Liver (tissue), 8 donors: ENCODE measurements at regions not wholly inside any gene's neighbourhood (a gene's known extent, or its start where the extent isn't known, plus 50 kb on each side); places are given as distances from the start of the nearest gene placed in this dataset.

Source experiments
- DNase-seq: peaks from one replicate; pipeline ENCODE4 v3.0.0-alpha.2; 2017; ENCODE audit warnings: low spot score
- H3K27ac ChIP-seq, 2 donors: one replicate each; pipeline ENCODE4 v1.7.0; 2013; ENCODE audit warnings: inconsistent platforms in 2 of 2, low read length in 2 of 2, control low read depth in 1 of 2, low read depth in 1 of 2, mild to moderate bottlenecking in 1 of 2
- H3K27me3 ChIP-seq, 4 donors: one replicate each; pipeline versions ENCODE4 v1.6.1 to v1.7.0; 2013; ENCODE audit warnings: low read length in 3 of 4, inconsistent platforms in 1 of 4, mild to moderate bottlenecking in 1 of 4, moderate library complexity in 1 of 4; ENCODE audit not compliant: control insufficient read depth in 4 of 4, insufficient read depth in 4 of 4
- H3K36me3 ChIP-seq, 4 donors: one replicate each; pipeline versions ENCODE4 v1.6.1 to v1.7.0; 2013; ENCODE audit warnings: low read length in 3 of 4, mild to moderate bottlenecking in 3 of 4, low read depth in 1 of 4, moderate library complexity in 1 of 4; ENCODE audit not compliant: control insufficient read depth in 4 of 4, insufficient read depth in 3 of 4
- H3K4me1 ChIP-seq, 4 donors: one replicate each; pipeline versions ENCODE4 v1.6.1 to v1.7.0; 2013; ENCODE audit warnings: low read length in 3 of 4, mild to moderate bottlenecking in 3 of 4, moderate library complexity in 1 of 4; ENCODE audit not compliant: control insufficient read depth in 4 of 4, insufficient read depth in 4 of 4
- H3K4me3 ChIP-seq, 3 donors: one replicate each; pipeline versions ENCODE4 v1.6.1 to v1.7.0; 2013; ENCODE audit warnings: low read length in 3 of 3, control low read depth in 1 of 3, low read depth in 1 of 3, mild to moderate bottlenecking in 1 of 3
- H3K9ac ChIP-seq, 2 donors: one replicate each; pipeline ENCODE4 v1.7.0; 2013; ENCODE audit warnings: low read length in 2 of 2, mild to moderate bottlenecking in 2 of 2, moderate library complexity in 2 of 2, control low read depth in 1 of 2, low read depth in 1 of 2
- H3K9me3 ChIP-seq, 4 donors: one replicate each; pipeline versions ENCODE4 v1.6.1 to v1.7.0; 2013; ENCODE audit warnings: low read length in 3 of 4; ENCODE audit not compliant: control insufficient read depth in 4 of 4
- ATF3 ChIP-seq: IDR thresholded peaks from 2 replicates; pipeline ENCODE4 v1.6.1; 2016; ENCODE audit warnings: antibody characterized with exemption
- CTCF ChIP-seq: fragments of 150-350 bp; IDR thresholded peaks from 2 replicates; pipeline ENCODE4 v1.5.1; 2017; ENCODE audit warnings: improper control_type of control experiment, low read depth, low read length; ENCODE audit not compliant: missing input control
- EGR1 ChIP-seq, 2 donors: IDR thresholded peaks; 2 replicates each; pipeline ENCODE4 v1.6.1; 2016 to 2018; ENCODE audit warnings: antibody characterized with exemption in 2 of 2, low read depth in 2 of 2
- FOXA1 ChIP-seq: IDR thresholded peaks from 2 replicates; pipeline ENCODE4 v1.6.1; 2016; ENCODE audit warnings: antibody characterized with exemption
- FOXA2 ChIP-seq: IDR thresholded peaks from 2 replicates; pipeline ENCODE4 v1.6.1; 2016; ENCODE audit warnings: antibody characterized with exemption
- GABPA ChIP-seq, 2 donors: IDR thresholded peaks in 1 of 2; conservative IDR thresholded peaks in 1 of 2; 2 replicates each; pipeline ENCODE4 v1.6.1; 2016; ENCODE audit warnings: antibody characterized with exemption in 2 of 2, mild to moderate bottlenecking in 1 of 2, moderate library complexity in 1 of 2
- HNF4A ChIP-seq, 2 donors: conservative IDR thresholded peaks; 2 replicates each; pipeline ENCODE4 v1.6.1; 2016; ENCODE audit warnings: antibody characterized with exemption in 2 of 2, mild to moderate bottlenecking in 2 of 2
- HNF4G ChIP-seq: IDR thresholded peaks from 2 replicates; pipeline ENCODE4 v1.6.1; 2016; ENCODE audit warnings: antibody characterized with exemption
- JUND ChIP-seq, 2 donors: IDR thresholded peaks; 2 replicates each; pipeline ENCODE4 v1.6.1; 2016; ENCODE audit warnings: antibody characterized with exemption in 2 of 2
- MAX ChIP-seq: IDR thresholded peaks from 2 replicates; pipeline ENCODE4 v1.6.1; 2016; ENCODE audit warnings: antibody characterized with exemption
- NR2F2 ChIP-seq: IDR thresholded peaks from 2 replicates; pipeline ENCODE4 v1.6.1; 2016; ENCODE audit warnings: antibody characterized with exemption
- RAD21 ChIP-seq, 2 donors: IDR thresholded peaks; 2 replicates each; pipeline ENCODE4 v1.6.1; 2016; ENCODE audit warnings: antibody characterized with exemption in 2 of 2, mild to moderate bottlenecking in 2 of 2
- REST ChIP-seq: IDR thresholded peaks from 2 replicates; pipeline ENCODE4 v1.6.1; 2016; ENCODE audit warnings: antibody characterized with exemption, mild to moderate bottlenecking
- RXRA ChIP-seq, 2 donors: IDR thresholded peaks; 2 replicates each; pipeline ENCODE4 v1.6.1; 2017 to 2018; ENCODE audit warnings: antibody characterized with exemption in 2 of 2, mild to moderate bottlenecking in 1 of 2
- SP1 ChIP-seq: IDR thresholded peaks from 2 replicates; pipeline ENCODE4 v1.6.1; 2018; ENCODE audit warnings: antibody characterized with exemption, mild to moderate bottlenecking
- TAF1 ChIP-seq: conservative IDR thresholded peaks from 2 replicates; pipeline ENCODE4 v1.6.1; 2016; ENCODE audit warnings: antibody characterized with exemption, mild to moderate bottlenecking
- YY1 ChIP-seq: IDR thresholded peaks from 2 replicates; pipeline ENCODE4 v1.6.1; 2016; ENCODE audit warnings: antibody characterized with exemption, mild to moderate bottlenecking
- ZBTB33 ChIP-seq: IDR thresholded peaks from 2 replicates; pipeline ENCODE4 v1.6.1; 2016; ENCODE audit warnings: antibody characterized with exemption
- WGBS: extraction: QIAGEN DNeasy Blood & Tissue Kit; methylation state at CpG from one replicate; pipeline ENCODE4 v1.1.7; 2013; 5-methylcytosine and 5-hydroxymethylcytosine counted together
- donor health status: healthy.
- donor health status: healthy.
- donor health status: healthy.
- donor health status: healthy.
- donor health status: healthy.

- Histone ChIP-seq H3K4me3 (no peak overlapping the region), H3K9me3 (no peaks in the 10 kb centered on the region), H3K4me1 (no peaks in the 10 kb centered on the region), H3K9ac (no peak overlapping the region), H3K36me3 (no peaks in the 10 kb centered on the region), H3K27ac (no peak overlapping the region), H3K27me3 (no peaks in the 10 kb centered on the region)
- no peak for DNase-seq
- TF ChIP-seq JUND (IDR thresholded peaks at IDR 0.05): no peak
- no peak for TF ChIP-seq FOXA2
- TF ChIP-seq RAD21 (IDR thresholded peaks at IDR 0.05): no peak
- no peak for TF ChIP-seq GABPA (IDR thresholded peaks at IDR 0.05 in 1 of 2, conservative IDR thresholded peaks at IDR 0.05 in 1 of 2)
- no peak for TF ChIP-seq ZBTB33
- TF ChIP-seq NR2F2: no peak
- TF ChIP-seq RXRA (IDR thresholded peaks at IDR 0.05): no peak
- WGBS: 81% methylated on average over 26 of the region's 26 CpGs
Observed at GRCh38 chr18:78683191-78684010, 296.2 kb upstream of the SALL3 start.

- Histone ChIP-seq H3K27ac (no peak overlapping the region), H3K9me3 (no peaks in the 10 kb centered on the region), H3K27me3 (no peaks in the 10 kb centered on the region), H3K36me3 (no peaks in the 10 kb centered on the region), H3K9ac (no peak overlapping the region), H3K4me1 (no peaks in the 10 kb centered on the region), H3K4me3 (no peak overlapping the region)
- 71% methylated on average over 23 of the region's 23 CpGs for WGBS
- TF ChIP-seq ATF3: no peak
- TF ChIP-seq HNF4G: no peak
- TF ChIP-seq MAX: no peak
- TF ChIP-seq EGR1 (IDR thresholded peaks at IDR 0.05; ENCODE audit: low read depth in 2 of 2): no peak
- no peak for TF ChIP-seq RAD21 (IDR thresholded peaks at IDR 0.05)
- TF ChIP-seq FOXA2: no peak
- no peak for TF ChIP-seq YY1
- no peak for TF ChIP-seq HNF4A (conservative IDR thresholded peaks at IDR 0.05)
- TF ChIP-seq SP1: no peak
- no peak for TF ChIP-seq NR2F2
- no peak for TF ChIP-seq REST
- TF ChIP-seq ZBTB33: no peak
- TF ChIP-seq JUND (IDR thresholded peaks at IDR 0.05): no peak
- TF ChIP-seq GABPA (IDR thresholded peaks at IDR 0.05 in 1 of 2, conservative IDR thresholded peaks at IDR 0.05 in 1 of 2): no peak
- no peak for TF ChIP-seq TAF1
- no peak for TF ChIP-seq FOXA1
- no peak for TF ChIP-seq CTCF
- no peak for TF ChIP-seq RXRA (IDR thresholded peaks at IDR 0.05)
- no peak for DNase-seq
Observed at GRCh38 chr18:78685250-78685979, 294.2 kb upstream of the SALL3 start.
